HG02852 (cell line): ENCODE measurements at regions not wholly inside any gene's neighbourhood (a gene's known extent, or its start where the extent isn't known, plus 50 kb on each side); places are given as distances from the start of the nearest gene placed in this dataset.

ENCODE experiments used
- ATAC-seq: cut with Tn5 transposase; IDR thresholded peaks from one replicate; pipeline ENCODE4 v1.9.1; 2021; ENCODE audit warnings: mild to moderate bottlenecking, moderate library complexity; ENCODE audit not compliant: unreplicated experiment

DNA sequence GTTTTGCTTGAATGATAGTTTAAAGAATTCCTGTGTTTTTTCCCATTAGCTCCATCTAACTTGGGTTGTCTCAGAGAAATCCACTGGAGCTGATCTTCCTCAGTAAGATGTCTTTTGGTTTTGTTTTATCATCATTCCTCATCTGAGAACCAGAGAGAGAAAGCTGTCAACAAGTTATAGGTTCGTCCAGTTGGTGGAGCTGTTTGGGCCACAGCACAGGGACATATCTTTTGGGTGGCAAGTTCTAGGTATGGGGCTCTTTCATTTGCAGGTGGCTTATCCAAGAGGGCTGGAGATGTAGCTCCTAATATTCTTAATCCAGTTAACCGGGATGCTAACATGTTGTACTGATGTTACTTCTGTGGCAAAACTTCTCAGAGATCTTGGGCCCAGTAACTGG is 174.2 kb downstream of the KCNRG start:
- ATAC-seq, result no peak

DNA sequence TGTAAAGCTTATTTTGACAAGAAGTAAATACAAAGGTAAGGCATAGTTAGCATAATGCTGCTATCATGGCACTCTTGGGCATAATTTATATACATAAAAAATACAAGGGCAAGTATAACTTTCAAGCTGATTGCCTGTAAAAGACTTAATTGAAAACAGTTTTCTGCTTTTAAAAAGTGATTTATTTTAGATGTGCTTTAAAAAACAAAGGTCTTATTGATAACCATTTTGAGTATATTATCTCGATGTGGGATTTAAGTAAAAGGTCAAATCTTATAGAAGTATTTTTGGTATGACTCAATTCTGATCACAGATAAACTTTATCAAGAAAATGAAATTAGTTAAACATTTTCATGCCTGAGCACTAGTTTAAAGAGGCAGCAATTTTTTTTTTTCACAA is 175.8 kb downstream of the KCNRG start:
- ATAC-seq, result no peak

DNA sequence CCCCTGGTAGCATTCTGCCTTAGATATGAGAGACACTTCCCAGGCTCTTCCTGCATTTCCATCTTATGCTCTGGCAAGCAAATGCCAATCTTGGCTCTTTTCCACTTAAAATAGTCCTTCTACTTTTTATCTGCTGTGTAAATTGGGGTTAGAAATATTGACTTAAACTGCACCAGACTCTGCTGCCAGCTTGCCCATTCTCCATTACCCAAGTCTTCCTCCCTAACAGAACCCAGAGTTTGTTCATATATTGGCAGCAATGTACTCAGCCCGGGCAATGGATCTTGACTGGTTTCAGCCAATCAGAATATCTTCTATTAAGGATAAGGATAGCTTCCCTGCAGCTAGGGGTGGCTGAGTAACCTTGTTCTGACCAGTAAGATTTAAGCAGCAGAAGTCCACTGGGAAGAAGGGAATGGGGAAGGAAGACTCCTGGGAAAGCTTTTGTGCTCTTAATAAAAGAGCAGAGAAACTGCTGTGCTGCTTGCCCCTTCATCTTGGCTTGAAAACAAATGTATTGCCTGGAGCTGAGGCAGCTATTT is 177.1 kb downstream of the KCNRG start:
- no peak for ATAC-seq

- ATAC-seq, result no peak
Observed at GRCh38 chr13:50195045-50195444, 179.8 kb downstream of the KCNRG start.

- ATAC-seq, result no peak
Observed at GRCh38 chr13:50196118-50196517, 180.9 kb downstream of the KCNRG start.

GRCh38 chr13:50197705-50198104 is 182.5 kb downstream of the KCNRG start:
- no peak for ATAC-seq

DNA sequence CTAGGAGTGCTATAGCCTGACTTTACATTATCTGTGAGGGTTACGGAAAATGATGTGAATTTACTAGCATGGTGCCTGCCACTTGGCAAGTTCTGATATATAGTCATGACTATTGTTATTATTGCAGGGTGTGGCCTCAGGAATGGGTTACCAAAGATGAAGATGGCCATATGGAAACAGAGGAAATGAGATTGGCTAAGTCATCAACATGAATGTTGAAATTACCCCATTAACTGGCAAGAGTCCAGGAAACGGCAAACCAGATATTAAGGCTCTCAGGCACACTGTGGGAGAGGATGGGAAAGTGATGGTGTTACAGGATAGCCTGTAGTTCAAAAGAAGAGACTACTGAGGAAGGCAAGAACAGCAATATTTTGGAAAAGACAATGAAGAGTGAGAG is 183.3 kb downstream of the KCNRG start:
- no peak for ATAC-seq

DNA sequence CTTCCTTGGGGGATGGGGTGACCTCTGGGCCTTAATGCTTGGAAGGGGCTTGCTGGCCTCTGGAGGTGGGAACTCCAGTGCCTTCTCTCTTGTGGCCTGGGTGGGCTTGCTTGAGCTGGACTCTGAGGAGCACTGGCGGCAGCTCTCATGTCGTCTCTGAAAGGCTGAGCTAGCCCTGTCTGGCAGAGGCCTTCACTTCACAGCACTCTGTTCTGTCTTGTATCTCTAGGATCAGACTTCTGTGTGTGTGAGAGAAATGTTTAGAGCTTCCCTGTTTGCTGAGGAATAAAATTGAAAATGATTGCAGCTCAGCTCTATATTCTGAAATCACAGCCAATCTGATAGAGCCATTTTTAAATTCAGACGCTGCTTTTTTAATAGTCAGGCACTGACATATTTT is 185.3 kb downstream of the KCNRG start:
- ATAC-seq, result no peak

DNA sequence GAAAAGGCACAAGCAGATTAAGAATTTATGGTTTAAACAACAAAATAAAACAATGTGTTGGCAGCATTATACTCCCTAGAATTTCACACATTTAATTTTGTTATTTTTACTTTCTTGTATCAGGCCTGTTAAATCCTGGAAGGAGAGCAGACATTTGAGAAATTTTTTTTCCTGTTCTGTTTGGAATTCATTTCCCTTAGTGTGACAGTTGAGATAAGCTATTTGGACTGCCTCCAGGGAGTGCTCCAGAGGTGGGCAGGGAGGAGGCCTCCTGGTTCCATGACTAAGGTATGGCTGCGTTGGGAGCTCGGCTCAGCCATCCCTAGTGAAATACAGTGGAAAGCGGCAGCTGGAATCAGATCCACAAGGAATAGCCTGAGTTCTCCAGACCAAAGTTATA is 185.7 kb downstream of the KCNRG start:
- ATAC-seq, result no peak

DNA sequence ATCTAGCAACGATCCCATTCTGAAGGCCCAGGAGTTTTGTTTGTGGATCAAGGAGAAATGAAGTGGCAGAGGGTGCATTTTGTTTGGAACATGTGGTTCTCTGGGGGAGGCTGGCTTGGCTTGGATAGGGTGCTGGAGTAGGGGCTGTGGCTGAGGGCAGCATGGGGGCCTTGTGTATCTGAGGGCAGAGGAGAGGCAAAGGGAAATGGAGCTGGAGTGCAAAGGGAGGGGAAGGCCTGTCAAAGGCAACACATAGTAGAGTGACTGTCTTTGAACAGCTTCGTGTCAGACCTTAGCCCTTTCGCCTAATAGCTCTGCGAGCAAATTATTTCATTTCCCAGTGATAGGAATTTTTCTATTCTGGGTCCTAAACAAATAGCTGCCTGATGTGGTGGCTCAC is 187.2 kb downstream of the KCNRG start:
- ATAC-seq, result no peak

- no peak for ATAC-seq
Observed at GRCh38 chr13:50203256-50203941, 188.2 kb downstream of the KCNRG start.

GRCh38 chr13:50205581-50205980 is 190.3 kb downstream of the KCNRG start:
- no peak for ATAC-seq

- ATAC-seq, result peak; percentile 50
Observed at GRCh38 chr13:50208826-50209335, 193.6 kb downstream of the KCNRG start.

- ATAC-seq, result no peak
Observed at GRCh38 chr13:50209631-50210030, 194.4 kb downstream of the KCNRG start.

- ATAC-seq, result no peak
Observed at GRCh38 chr13:50213526-50213925, 198.3 kb downstream of the KCNRG start.

DNA sequence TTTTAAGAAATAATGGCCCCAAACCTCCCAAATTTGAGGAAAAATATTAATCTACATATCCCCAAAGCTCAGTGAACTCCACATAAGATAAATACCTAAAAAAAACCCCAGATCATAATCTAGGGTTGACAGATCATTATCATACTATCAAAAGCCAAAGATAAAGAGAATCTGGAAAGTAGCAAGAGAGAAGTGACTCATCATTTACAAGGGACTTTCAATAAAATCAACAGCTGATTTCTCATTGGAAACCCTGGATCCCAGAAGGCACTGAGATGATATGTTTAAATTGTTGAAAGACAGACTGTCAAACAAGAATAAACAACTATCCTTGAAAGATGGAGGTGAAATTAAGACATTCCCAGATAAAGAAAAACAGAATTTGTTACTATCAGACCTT is 199.3 kb downstream of the KCNRG start:
- no peak for ATAC-seq

DNA sequence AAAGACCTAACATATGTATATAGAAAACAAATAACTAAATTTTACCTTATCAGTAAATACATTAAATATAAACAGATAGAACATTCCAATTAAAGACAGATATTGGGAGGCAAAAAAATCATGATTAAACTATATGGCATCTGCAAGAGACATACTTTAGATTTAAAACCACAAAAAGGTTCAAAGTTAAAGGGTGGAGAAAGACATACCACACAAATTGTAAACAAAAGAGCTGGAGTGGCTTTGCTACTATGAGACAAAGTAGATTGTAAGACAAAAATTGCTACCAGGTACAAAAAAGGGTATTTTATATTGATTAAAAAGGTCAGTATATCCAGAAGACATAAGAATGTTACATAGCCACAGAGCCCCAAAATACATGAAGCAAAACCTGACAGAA is 200.2 kb downstream of the KCNRG start:
- ATAC-seq, result no peak

DNA sequence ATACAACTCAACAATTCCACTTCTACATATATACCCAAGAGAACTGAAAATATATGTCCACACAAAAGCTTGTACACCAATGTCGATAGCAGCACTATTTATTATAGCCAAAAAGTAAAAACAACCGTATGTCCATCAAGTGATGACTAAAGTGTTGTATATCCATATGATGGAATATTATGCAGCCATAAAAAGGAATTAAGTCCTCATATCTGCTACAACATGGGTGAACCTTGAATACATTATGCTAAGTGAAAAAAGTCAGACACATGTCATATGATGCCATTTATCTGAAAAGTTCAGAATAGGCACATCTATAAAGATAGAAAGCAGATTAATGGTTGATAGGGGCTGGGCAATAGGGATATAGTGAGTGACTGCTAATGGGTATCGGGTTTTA is 204.5 kb downstream of the KCNRG start:
- no peak for ATAC-seq

DNA sequence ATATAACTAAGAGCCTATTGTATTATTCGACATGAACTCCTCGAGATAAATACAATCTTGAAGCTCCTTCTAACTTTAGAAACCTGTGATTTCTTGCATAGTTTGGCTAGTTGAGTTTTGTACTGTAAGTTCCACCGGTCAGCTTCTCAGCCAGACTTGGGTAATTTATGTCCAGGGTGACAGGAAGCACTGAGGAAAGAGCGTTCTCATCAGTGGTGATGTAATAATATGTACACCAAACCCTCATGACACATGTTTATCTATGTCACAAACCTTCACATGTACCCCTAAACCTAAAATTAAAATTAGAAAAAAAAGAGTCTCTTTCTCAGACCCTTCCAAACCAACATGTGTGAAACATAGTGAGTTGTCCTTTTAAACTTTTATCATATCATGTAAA is 205.7 kb downstream of the KCNRG start:
- ATAC-seq, result no peak

- ATAC-seq, result no peak
Observed at GRCh38 chr13:50222569-50223332, 207.5 kb downstream of the KCNRG start.

- peak; percentile 68 for ATAC-seq
Observed at GRCh38 chr13:50224534-50224933, 209.3 kb downstream of the KCNRG start.
